Esophagus muscularis mucosa (tissue), 4 donors: ENCODE measurements at regions not wholly inside any gene's neighbourhood (a gene's known extent, or its start where the extent isn't known, plus 50 kb on each side); places are given as distances from the start of the nearest gene placed in this dataset.

Source experiments
- DNase-seq: peaks from one replicate; pipeline ENCODE4 v3.0.0-alpha.2; 2017; ENCODE audit errors: extremely low spot score
- H3K27ac ChIP-seq, 4 donors: fragments of 200-600 bp; sonication (generic); replicated peaks in 1 of 4; 1 replicate in 3 of 4; 2 replicates in 1 of 4; pipeline ENCODE4 v1.5.1; 2016 to 2019; ENCODE audit warnings: mild to moderate bottlenecking in 1 of 4
- H3K27me3 ChIP-seq, 4 donors: fragments of 200-600 bp; sonication (generic); one replicate each; pipeline versions ENCODE4 v1.5.1 to v1.6.0; 2016 to 2019
- H3K36me3 ChIP-seq, 4 donors: fragments of 200-600 bp; sonication (generic); one replicate each; pipeline ENCODE4 v1.5.1; 2016 to 2019
- H3K4me1 ChIP-seq, 4 donors: fragments of 200-600 bp; sonication (generic); one replicate each; pipeline ENCODE4 v1.5.1; 2016 to 2019
- H3K4me3 ChIP-seq, 4 donors: fragments of 200-600 bp; sonication (generic); 1 replicate in 2 of 4; 2 replicates in 2 of 4; pipeline ENCODE4 v1.5.1; 2016 to 2019; ENCODE audit warnings: mild to moderate bottlenecking in 4 of 4, moderate library complexity in 1 of 4
- H3K9me3 ChIP-seq, 4 donors: fragments of 200-600 bp; sonication (generic); 1 replicate in 3 of 4; 2 replicates in 1 of 4; pipeline ENCODE4 v1.5.1; 2016 to 2019
- CTCF ChIP-seq, 3 experiments: fragments of 200-600 bp in 2 of 3; fragments of 450-650 bp in 1 of 3; sonication (generic) in 2 of 3; IDR thresholded peaks; one replicate each; pipeline ENCODE4 v1.5.1; 2017 to 2019; ENCODE audit warnings: antibody characterized with exemption in 3 of 3, mild to moderate bottlenecking in 2 of 3, moderate library complexity in 1 of 3
- EP300 ChIP-seq: sonication (generic); formaldehyde crosslinking; IDR thresholded peaks from one replicate; pipeline ENCODE4 v1.6.1; 2017; ENCODE audit warnings: antibody characterized with exemption
- POLR2A ChIP-seq: fragments of 450-650 bp; IDR thresholded peaks from one replicate; pipeline ENCODE4 v1.6.1; 2017; ENCODE audit warnings: antibody characterized with exemption, moderate library complexity, mild to moderate bottlenecking, low read depth
- POLR2AphosphoS5 ChIP-seq, 2 donors: sonication (generic); formaldehyde crosslinking; IDR thresholded peaks; one replicate each; pipeline ENCODE4 v1.6.1; 2017; ENCODE audit warnings: antibody characterized with exemption in 2 of 2
- WGBS: methylation state at CpG from one replicate; pipeline ENCODE4 v1.1.5; 2018; 5-methylcytosine and 5-hydroxymethylcytosine counted together
- intact Hi-C: fragments of 100-400 bp; cut with DNase I; formaldehyde crosslinking; loops from one replicate; pipeline ENCODE4 v1.15.1; 2023

- Histone ChIP-seq H3K27me3 (no peaks in the 10 kb centered on the region), H3K4me3 (no peak overlapping the region), H3K27ac (no peak overlapping the region), H3K36me3 (no peaks in the 10 kb centered on the region), H3K9me3 (no peaks in the 10 kb centered on the region), H3K4me1 (no peaks in the 10 kb centered on the region)
- TF ChIP-seq POLR2AphosphoS5 (IDR thresholded peaks at IDR 0.05) (no peak), EP300 (no peak), CTCF (IDR thresholded peaks at IDR 0.05) (no peak), POLR2A (no peak)
- DNase-seq = no peak
- WGBS = 42% methylated on average over 3 of the region's 3 CpGs
- intact Hi-C loops = no loop called here
Observed at GRCh38 chr6:98239057-98239456, 595.3 kb upstream of the POU3F2 start.

GRCh38 chr6:98241630-98242029 lies 592.7 kb upstream of the POU3F2 start:
- Histone ChIP-seq H3K27ac (no peak overlapping the region), H3K4me3 (no peak overlapping the region), H3K4me1 (no peaks in the 10 kb centered on the region), H3K9me3 (no peaks in the 10 kb centered on the region), H3K27me3 (no peaks in the 10 kb centered on the region), H3K36me3 (no peaks in the 10 kb centered on the region)
- WGBS = 56% methylated on average over 1 of the region's 1 CpG
- DNase-seq = no peak
- intact Hi-C loops = no loop called here
- TF ChIP-seq POLR2AphosphoS5 (IDR thresholded peaks at IDR 0.05) (no peak), EP300 (no peak), CTCF (IDR thresholded peaks at IDR 0.05) (no peak), POLR2A (no peak)

GRCh38 chr6:98254624-98255023 lies 579.8 kb upstream of the POU3F2 start:
- no peaks in the 10 kb centered on the region for H3K4me1 ChIP-seq
- 85% methylated on average over 3 of the region's 3 CpGs for WGBS
- intact Hi-C loops = no loop called here
- no peaks in the 10 kb centered on the region for H3K36me3 ChIP-seq
- no peaks in the 10 kb centered on the region for H3K27me3 ChIP-seq
- no peak overlapping the region for H3K27ac ChIP-seq
- no peak for DNase-seq
- TF ChIP-seq CTCF (IDR thresholded peaks at IDR 0.05) (no peak), EP300 (no peak), POLR2AphosphoS5 (IDR thresholded peaks at IDR 0.05) (no peak), POLR2A (no peak)
- H3K4me3 ChIP-seq = no peak overlapping the region
- no peaks in the 10 kb centered on the region for H3K9me3 ChIP-seq

- Histone ChIP-seq H3K27me3 (no peaks in the 10 kb centered on the region), H3K36me3 (no peaks in the 10 kb centered on the region), H3K4me3 (no peak overlapping the region), H3K9me3 (no peaks in the 10 kb centered on the region), H3K27ac (no peak overlapping the region), H3K4me1 (no peaks in the 10 kb centered on the region)
- intact Hi-C loops = no loop called here
- TF ChIP-seq EP300 = no peak
- no peak for TF ChIP-seq POLR2A
- TF ChIP-seq CTCF (IDR thresholded peaks at IDR 0.05) = no peak
- no peak for TF ChIP-seq POLR2AphosphoS5 (IDR thresholded peaks at IDR 0.05)
- DNase-seq = no peak
- WGBS = 97% methylated on average over 2 of the region's 2 CpGs
Observed at GRCh38 chr6:98260382-98260781, 574.0 kb upstream of the POU3F2 start.

- no peak for DNase-seq
- intact Hi-C loops = no loop called here
- Histone ChIP-seq H3K36me3 (no peaks in the 10 kb centered on the region), H3K4me3 (no peak overlapping the region), H3K27me3 (no peaks in the 10 kb centered on the region), H3K9me3 (no peaks in the 10 kb centered on the region), H3K4me1 (no peaks in the 10 kb centered on the region), H3K27ac (no peak overlapping the region)
- TF ChIP-seq EP300 (no peak), POLR2AphosphoS5 (IDR thresholded peaks at IDR 0.05) (no peak), CTCF (IDR thresholded peaks at IDR 0.05) (no peak), POLR2A (no peak)
- 69% methylated on average over 8 of the region's 8 CpGs for WGBS
Observed at GRCh38 chr6:98272060-98272459, 562.3 kb upstream of the POU3F2 start.
